ENCODE measurements at regions not wholly inside any gene's neighbourhood (a gene's known extent, or its start where the extent isn't known, plus 50 kb on each side); places are given as distances from the start of the nearest gene placed in this dataset.

- ATAC-seq (no peak), DNase-seq (ENCODE audit: low read depth, low spot score) (no peak)
- no peaks in the 10 kb centered on the region for H3K4me1 ChIP-seq (ENCODE audit: control insufficient read depth, insufficient read depth, low read length)
- H3K36me3 ChIP-seq (ENCODE audit: control insufficient read depth, insufficient read depth, low read length): no peaks in the 10 kb centered on the region
- TF ChIP-seq TCF7L2 (IDR thresholded peaks at IDR 0.05; ENCODE audit: low read depth, low read length) (no peak), SIN3A (IDR thresholded peaks at IDR 0.05; ENCODE audit: borderline replicate concordance, insufficient read depth, low read depth, low read length) (no peak), REST (IDR thresholded peaks at IDR 0.05; ENCODE audit: insufficient read depth in 1 of 2, low read depth in 2 of 2, low read length in 1 of 2) (no peak), POLR2AphosphoS5 (IDR thresholded peaks at IDR 0.05; ENCODE audit: low read depth, low read length) (no peak), CTCF (IDR thresholded peaks at IDR 0.05) (no peak)
- POLR2A ChIA-PET: no interaction called here
- intact Hi-C loops (cut with micrococcal nuclease; ENCODE audit: unreplicated experiment) (no loop called here), in situ Hi-C loops (cut with HindIII; ENCODE audit: low pct_unique_long_range_greater_than_20kb, low sequenced_read_pairs) (no loop called here)
- no peaks in the 10 kb centered on the region for H3K9me3 ChIP-seq (ENCODE audit: control insufficient read depth, insufficient read depth, low read depth, low read length)
- no TSS peak for BruUV-seq (replicated peaks)
- no peak overlapping the region for H3K27ac ChIP-seq (ENCODE audit: low read length)
- no peak overlapping the region for H3K4me3 ChIP-seq (ENCODE audit: low read depth in 2 of 2, low read length in 2 of 2)
- no peaks in the 10 kb centered on the region for H3K27me3 ChIP-seq (ENCODE audit: control insufficient read depth, insufficient read depth, low read length)
- CTCF ChIA-PET: no interaction called here
These were observed 147.0 kb upstream of the FMN2 start for GRCh38 chr1:239944666-239945065.

GRCh38 chr1:239947801-239948200 is 143.9 kb upstream of the FMN2 start:
- no peaks in the 10 kb centered on the region for H3K27me3 ChIP-seq (ENCODE audit: control insufficient read depth, insufficient read depth, low read length)
- ChIA-PET POLR2A (no interaction called here), CTCF (no interaction called here)
- H3K9me3 ChIP-seq (ENCODE audit: control insufficient read depth, insufficient read depth, low read depth, low read length): no peaks in the 10 kb centered on the region
- ATAC-seq (no peak), DNase-seq (ENCODE audit: low read depth, low spot score) (no peak)
- in situ Hi-C loops (cut with HindIII; ENCODE audit: low pct_unique_long_range_greater_than_20kb, low sequenced_read_pairs) (no loop called here), intact Hi-C loops (cut with micrococcal nuclease; ENCODE audit: unreplicated experiment) (no loop called here)
- H3K4me1 ChIP-seq (ENCODE audit: control insufficient read depth, insufficient read depth, low read length): no peaks in the 10 kb centered on the region
- no peak overlapping the region for H3K27ac ChIP-seq (ENCODE audit: low read length)
- no TSS peak for BruUV-seq (replicated peaks)
- H3K4me3 ChIP-seq (ENCODE audit: low read depth in 2 of 2, low read length in 2 of 2): no peak overlapping the region
- TF ChIP-seq SIN3A (IDR thresholded peaks at IDR 0.05; ENCODE audit: borderline replicate concordance, insufficient read depth, low read depth, low read length) (no peak), REST (IDR thresholded peaks at IDR 0.05; ENCODE audit: insufficient read depth in 1 of 2, low read depth in 2 of 2, low read length in 1 of 2) (no peak), CTCF (IDR thresholded peaks at IDR 0.05) (no peak), POLR2AphosphoS5 (IDR thresholded peaks at IDR 0.05; ENCODE audit: low read depth, low read length) (no peak), TCF7L2 (IDR thresholded peaks at IDR 0.05; ENCODE audit: low read depth, low read length) (no peak)
- no peaks in the 10 kb centered on the region for H3K36me3 ChIP-seq (ENCODE audit: control insufficient read depth, insufficient read depth, low read length)
